ENCODE measurements at regions not wholly inside any gene's neighbourhood (a gene's known extent, or its start where the extent isn't known, plus 50 kb on each side); places are given as distances from the start of the nearest gene placed in this dataset.

GRCh38 chr12:88667615-88668014 lies 87.3 kb upstream of the KITLG start:
- DNase-seq = peak; percentile 21

DNA sequence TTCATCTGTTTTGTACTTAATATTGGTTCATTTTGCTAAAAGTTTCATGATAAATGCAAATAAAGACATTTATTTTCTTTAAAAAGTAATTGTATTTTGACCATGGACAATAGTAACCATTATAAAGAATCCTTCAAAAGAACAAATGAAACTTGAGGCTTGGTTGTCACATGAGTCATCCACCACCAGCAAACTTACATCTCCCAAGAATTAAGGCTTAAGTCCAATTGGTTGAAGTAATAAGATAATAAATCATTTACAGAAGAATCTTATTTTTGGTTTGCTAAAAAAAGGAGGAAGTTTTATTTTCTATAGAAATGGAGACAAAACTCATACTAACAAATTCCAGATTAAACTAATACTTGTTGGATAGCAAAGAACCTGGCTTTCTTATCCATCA lies 84.8 kb upstream of the KITLG start:
- no peak for DNase-seq

DNA sequence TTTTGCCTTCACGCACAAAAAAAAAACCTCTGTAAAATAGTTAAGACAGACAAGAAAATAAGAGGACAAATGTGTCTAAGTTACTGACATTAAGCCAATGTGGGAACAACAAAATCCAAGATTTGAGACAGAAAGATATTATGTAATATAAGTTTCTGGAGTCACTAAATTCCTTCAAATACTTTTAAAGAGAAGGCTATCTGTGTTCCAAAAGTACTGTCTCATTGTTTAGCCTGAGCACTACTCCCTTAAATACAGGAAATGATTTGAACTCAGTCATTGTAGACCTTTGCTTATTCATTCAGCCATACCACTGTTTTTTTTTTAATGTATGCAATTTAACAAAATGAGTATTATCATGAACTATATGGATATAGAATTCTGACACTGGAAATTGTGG lies 82.7 kb upstream of the KITLG start:
- no peak for DNase-seq

DNA sequence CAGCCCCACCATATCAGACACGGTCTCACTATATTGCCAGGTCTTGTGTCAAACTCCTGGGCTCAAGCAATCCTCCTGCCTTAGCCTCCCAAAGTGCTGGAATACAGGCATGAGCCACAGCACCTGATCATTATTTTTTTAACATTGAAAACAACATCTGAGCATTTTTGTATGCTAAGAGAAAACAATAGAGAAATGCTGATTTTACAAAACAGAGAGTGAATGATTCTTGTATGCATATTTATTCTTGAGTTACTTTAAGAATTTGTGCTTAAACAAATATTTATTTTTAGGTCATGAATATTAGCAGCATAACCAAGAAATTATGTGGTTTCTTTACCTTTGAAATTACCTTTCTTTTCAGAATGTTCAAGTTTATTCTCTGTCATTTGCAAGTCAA lies 81.8 kb upstream of the KITLG start:
- no peak for DNase-seq

- DNase-seq = no peak
Observed at GRCh38 chr12:88658009-88658408, 77.7 kb upstream of the KITLG start.

- no peak for DNase-seq
Observed at GRCh38 chr12:88650715-88651114, 70.4 kb upstream of the KITLG start.

- no peak for DNase-seq
Observed at GRCh38 chr12:88648625-88649024, 68.4 kb upstream of the KITLG start.

GRCh38 chr12:88646824-88647223 lies 66.6 kb upstream of the KITLG start:
- DNase-seq = no peak

DNA sequence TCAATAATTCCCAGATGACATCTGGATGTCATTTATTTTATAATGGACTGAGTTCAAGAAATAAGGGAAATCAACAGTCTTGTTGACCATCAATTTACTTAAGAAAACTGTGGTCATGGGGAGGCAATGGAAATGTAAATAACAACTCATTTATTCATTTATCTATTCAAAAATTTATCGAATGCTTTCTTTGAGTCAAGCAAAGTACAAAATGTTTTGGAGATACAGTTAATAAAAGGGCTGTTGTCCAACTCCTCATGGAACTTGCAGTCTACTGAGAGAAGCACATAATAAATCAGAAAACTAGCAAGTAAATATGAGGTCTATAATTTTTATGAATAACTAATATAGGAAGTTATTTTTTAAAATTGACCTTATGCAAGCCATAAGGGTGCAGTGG lies 65.5 kb upstream of the KITLG start:
- DNase-seq = no peak

DNA sequence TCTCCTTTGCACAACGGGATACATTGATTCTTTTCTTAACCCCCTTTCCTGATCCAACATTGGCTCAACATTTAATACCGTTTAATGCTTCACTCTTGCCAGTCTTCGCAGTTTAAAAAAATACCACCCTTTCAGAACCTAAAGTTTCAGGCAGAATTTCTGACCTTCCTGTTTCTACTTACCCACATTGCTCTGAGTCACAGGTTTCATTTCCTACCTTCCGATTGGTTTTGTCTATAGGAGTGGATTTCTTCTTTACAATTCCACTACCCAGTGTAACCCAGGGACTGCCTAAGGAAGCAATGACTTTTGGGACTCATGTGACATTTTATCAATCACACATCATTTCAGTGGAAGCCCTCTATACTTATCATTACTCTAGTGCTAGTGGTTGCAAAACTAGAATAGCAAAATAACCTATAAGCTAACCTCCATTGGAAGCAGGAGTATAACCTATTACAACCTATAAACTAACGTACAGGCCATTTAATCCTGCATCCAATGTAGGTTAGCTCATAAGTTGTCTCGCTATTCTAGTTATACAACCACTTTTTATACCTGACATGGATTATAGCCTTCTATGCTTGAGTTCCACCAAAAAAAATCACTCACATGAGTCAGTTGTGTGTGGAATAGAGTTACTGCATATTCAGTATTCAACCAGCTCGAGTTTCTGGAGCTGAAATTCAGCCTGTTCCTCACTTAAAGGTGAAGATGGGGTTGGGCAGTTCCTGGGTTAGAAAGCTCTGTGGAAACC lies 64.9 kb upstream of the KITLG start:
- no peak for DNase-seq

DNA sequence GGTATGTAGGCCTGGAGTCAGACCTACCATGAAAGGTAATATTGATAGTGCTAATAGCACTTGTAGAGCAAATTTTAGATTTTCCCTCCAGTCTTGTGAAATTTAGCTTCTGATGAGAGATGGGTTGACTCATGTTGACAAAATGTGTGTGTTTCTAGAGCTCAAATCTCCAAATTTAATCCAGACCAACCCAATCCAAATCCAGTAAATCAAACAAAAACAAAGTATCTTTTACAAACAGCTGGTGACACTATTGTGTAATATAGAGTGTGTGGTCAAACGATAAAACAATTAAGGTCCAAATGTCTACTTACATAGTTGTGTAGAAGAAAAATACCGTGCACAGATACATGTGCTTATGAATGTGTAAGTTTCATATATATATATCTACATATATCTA lies 63.4 kb upstream of the KITLG start:
- no peak for DNase-seq

DNA sequence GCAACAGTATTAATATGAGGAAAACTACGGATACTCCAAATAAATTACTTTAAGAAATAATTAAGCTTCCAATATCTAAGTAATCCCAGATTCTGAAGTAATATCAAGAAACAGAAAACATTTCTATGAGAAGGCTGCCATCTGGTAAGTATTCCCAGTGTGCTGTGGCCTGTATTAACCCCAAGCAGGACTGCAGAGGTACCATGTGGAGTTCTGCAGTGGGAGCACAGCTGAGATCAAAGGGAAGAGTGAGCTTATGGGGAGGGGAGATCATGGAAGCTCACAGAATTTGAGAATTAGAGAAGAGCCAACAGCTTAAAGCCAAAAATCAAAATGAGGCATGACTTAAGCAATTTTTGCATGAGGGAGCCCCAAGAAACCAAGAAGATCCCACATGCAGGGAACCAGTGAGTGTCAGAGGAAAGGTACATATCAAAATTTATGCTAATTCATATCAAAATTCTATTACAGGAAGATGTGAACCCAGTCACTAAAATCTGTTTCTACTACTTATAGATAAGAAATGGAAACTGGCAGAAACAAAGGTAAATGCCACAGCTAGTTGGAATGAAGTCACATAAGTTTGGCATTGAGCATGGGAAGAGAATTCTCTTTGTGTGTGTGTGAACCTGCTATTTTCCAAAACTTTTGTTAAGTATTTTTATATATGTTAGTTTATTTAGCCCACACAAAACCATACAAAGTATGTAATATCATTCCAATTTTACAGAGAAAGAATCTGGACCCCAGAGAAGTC lies 62.6 kb upstream of the KITLG start:
- no peak for DNase-seq

GRCh38 chr12:88638966-88639760 lies 58.9 kb upstream of the KITLG start:
- DNase-seq = peak; percentile 45

DNA sequence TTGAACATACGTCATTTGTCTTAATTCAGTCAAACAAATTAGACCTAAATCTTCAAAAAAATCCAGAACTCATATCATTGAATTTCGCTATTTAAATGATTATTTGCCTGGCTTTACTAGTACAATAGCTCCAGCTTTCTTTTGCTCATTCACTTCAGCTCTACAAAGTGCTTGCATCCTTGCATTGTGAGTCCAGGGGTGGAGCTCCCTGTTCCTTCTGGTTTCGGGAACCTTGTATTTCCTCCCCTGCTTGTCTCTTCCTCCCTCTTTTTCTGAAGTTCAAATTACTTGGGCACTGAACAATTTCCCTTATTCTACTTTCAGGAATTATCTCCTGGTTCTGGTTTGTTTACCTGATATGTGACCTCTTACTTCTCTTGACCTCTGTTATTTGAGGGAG lies 58.1 kb upstream of the KITLG start:
- DNase-seq = no peak

DNA sequence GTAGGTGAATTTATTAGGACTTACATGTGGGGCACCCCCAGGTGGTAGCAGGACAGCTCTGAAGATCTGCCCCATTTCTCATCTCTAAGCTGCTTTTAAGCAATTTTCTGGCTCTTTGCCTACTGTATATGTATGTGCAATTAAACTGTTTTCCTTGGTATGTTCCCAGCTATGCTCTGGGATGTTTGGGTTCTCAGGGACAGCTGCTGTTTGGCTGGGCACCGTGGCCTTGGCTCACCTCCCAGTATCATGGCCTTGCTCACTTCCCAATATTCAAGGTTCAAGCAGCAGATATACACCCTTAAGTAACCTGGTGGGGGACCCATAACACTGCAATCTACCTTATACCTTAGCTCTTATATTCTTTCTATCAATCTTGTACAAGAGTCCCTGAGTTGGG lies 53.7 kb upstream of the KITLG start:
- no peak for DNase-seq

GRCh38 chr12:88633312-88633711 lies 53.0 kb upstream of the KITLG start:
- no peak for DNase-seq

GRCh38 chr12:88630561-88630960 lies 50.3 kb upstream of the KITLG start:
- no peak for DNase-seq

Data from NCI-H2171 treated with DMSO at 0.1 percent for 48 hours (cell line).